Keratinocyte (primary cell): ENCODE measurements at regions not wholly inside any gene's neighbourhood (a gene's known extent, or its start where the extent isn't known, plus 50 kb on each side); places are given as distances from the start of the nearest gene placed in this dataset.

ENCODE experiments used
- DNase-seq: peaks from one replicate; pipeline ENCODE4 v3.0.0-alpha.2; 2011; ENCODE audit warnings: low read depth, missing footprints, low spot score
- FAIRE-seq: peaks from 2 replicates; lab custom pipeline; 2011; peaks lifted over from hg19 to GRCh38; lab: Jason Lieb, UNC
- H2AFZ ChIP-seq: 2 replicates; pipeline ENCODE4 v1.6.0; 2012; ENCODE audit warnings: low read length, control low read depth, inconsistent platforms; ENCODE audit not compliant: control insufficient read depth
- H3K27ac ChIP-seq: 2 replicates; pipeline ENCODE4 v1.5.1; 2011; ENCODE audit warnings: low read length; ENCODE audit not compliant: control insufficient read depth, insufficient read depth
- H3K27me3 ChIP-seq: 3 replicates; pipeline ENCODE4 v1.6.0; 2011; ENCODE audit warnings: low read length; ENCODE audit not compliant: control insufficient read depth, insufficient read depth; ENCODE audit errors: extremely low read depth
- H3K36me3 ChIP-seq, 2 experiments: 2 replicates in 1 of 2; 3 replicates in 1 of 2; pipeline ENCODE4 v1.5.1; 2011; ENCODE audit warnings: low read length in 2 of 2, mild to moderate bottlenecking in 1 of 2; ENCODE audit not compliant: control insufficient read depth in 2 of 2, insufficient read depth in 2 of 2; ENCODE audit errors: extremely low read depth in 1 of 2
- H3K4me1 ChIP-seq: 3 replicates; pipeline ENCODE4 v1.5.1; 2011; ENCODE audit warnings: low read length; ENCODE audit not compliant: control insufficient read depth, insufficient read depth; ENCODE audit errors: extremely low read depth
- H3K4me2 ChIP-seq: 3 replicates; pipeline ENCODE4 v1.6.0; 2011; ENCODE audit warnings: low read depth, low read length; ENCODE audit not compliant: control insufficient read depth, insufficient read depth; ENCODE audit errors: extremely low read depth
- H3K4me3 ChIP-seq, 3 experiments: fragments of 200-600 bp in 1 of 3; sonication (generic) in 1 of 3; 2 replicates in 2 of 3; 3 replicates in 1 of 3; pipeline ENCODE4 v1.5.1; 2011 to 2016; ENCODE audit warnings: low read length in 3 of 3, mild to moderate bottlenecking in 3 of 3, control low read depth in 2 of 3, inconsistent platforms in 1 of 3, low read depth in 1 of 3, mixed read lengths in 1 of 3, mixed run types in 1 of 3, moderate library complexity in 1 of 3; ENCODE audit not compliant: control insufficient read depth in 2 of 3, insufficient read depth in 2 of 3; ENCODE audit errors: extremely low read depth in 1 of 3
- H3K79me2 ChIP-seq: 2 replicates; pipeline ENCODE4 v1.6.0; 2012; ENCODE audit warnings: low read length; ENCODE audit not compliant: control insufficient read depth, insufficient read depth
- H3K9ac ChIP-seq: 3 replicates; pipeline ENCODE4 v1.6.0; 2011; ENCODE audit warnings: low read length; ENCODE audit not compliant: control insufficient read depth, insufficient read depth; ENCODE audit errors: extremely low read depth
- H3K9me1 ChIP-seq: 3 replicates; pipeline ENCODE4 v1.6.0; 2011; ENCODE audit warnings: low read length; ENCODE audit not compliant: control insufficient read depth, insufficient read depth; ENCODE audit errors: extremely low read depth
- H3K9me3 ChIP-seq: 2 replicates; pipeline ENCODE4 v1.5.1; 2012; ENCODE audit warnings: low read depth, low read length; ENCODE audit not compliant: control insufficient read depth
- H4K20me1 ChIP-seq: 3 replicates; pipeline ENCODE4 v1.6.0; 2011; ENCODE audit warnings: low read length; ENCODE audit not compliant: control insufficient read depth, insufficient read depth; ENCODE audit errors: extremely low read depth
- CTCF ChIP-seq, 3 experiments: IDR thresholded peaks in 1 of 3; conservative IDR thresholded peaks in 1 of 3; optimal IDR thresholded peaks in 1 of 3; 2 replicates in 2 of 3; 3 replicates in 1 of 3; pipeline versions ENCODE3 to v1.5.1; 2011; ENCODE audit warnings: low read length in 3 of 3, mild to moderate bottlenecking in 3 of 3, moderate library complexity in 2 of 3, control low read depth in 1 of 3, inconsistent platforms in 1 of 3; ENCODE audit not compliant: insufficient read depth in 2 of 3; ENCODE audit errors: extremely low read depth in 1 of 3
- EZH2 ChIP-seq: IDR thresholded peaks from one replicate; pipeline ENCODE4 v1.6.1; 2012; ENCODE audit warnings: inconsistent platforms, mild to moderate bottlenecking, low read length, moderate library complexity
- dilution Hi-C: fragments of 300-500 bp; cut with MboI; formaldehyde crosslinking; loops from one replicate; pipeline ENCODE4 v1.7.0; 2020; ENCODE audit warnings: low sequenced_read_pairs; ENCODE audit not compliant: extremely low pct_ligation_motif_present

- Histone ChIP-seq H3K4me2 (no peak overlapping the region), H3K27me3 (no peaks in the 10 kb centered on the region), H4K20me1 (no peaks in the 10 kb centered on the region), H2AFZ (no peak overlapping the region), H3K9ac (no peak overlapping the region), H3K9me1 (no peaks in the 10 kb centered on the region), H3K9me3 (no peaks in the 10 kb centered on the region), H3K36me3 (no peaks in the 10 kb centered on the region), H3K27ac (no peak overlapping the region), H3K79me2 (no peaks in the 10 kb centered on the region), H3K4me3 (no peak overlapping the region), H3K4me1 (no peaks in the 10 kb centered on the region)
- FAIRE-seq (no peak), DNase-seq (no peak)
- TF ChIP-seq CTCF (optimal IDR thresholded peaks at IDR 0.05 in 1 of 3, IDR thresholded peaks at IDR 0.05 in 1 of 3, conservative IDR thresholded peaks at IDR 0.05 in 1 of 3; ENCODE audit: extremely low read depth in 1 of 3, insufficient read depth in 2 of 3, low read length in 3 of 3): no peak
- no peak for TF ChIP-seq EZH2
- dilution Hi-C loops: no loop called here
Measured at GRCh38 chr21:33998402-33998801, 75.0 kb upstream of the MRPS6 start.

GRCh38 chr21:33997436-33997835 lies 75.9 kb upstream of the MRPS6 start:
- Histone ChIP-seq H3K27me3 (peaks cover 3% of the 10 kb centered on the region), H3K4me3 (no peak overlapping the region), H3K9ac (no peak overlapping the region), H3K9me1 (no peaks in the 10 kb centered on the region), H2AFZ (no peak overlapping the region), H3K27ac (no peak overlapping the region), H4K20me1 (no peaks in the 10 kb centered on the region), H3K9me3 (no peaks in the 10 kb centered on the region), H3K79me2 (no peaks in the 10 kb centered on the region), H3K4me1 (no peaks in the 10 kb centered on the region), H3K36me3 (no peaks in the 10 kb centered on the region), H3K4me2 (no peak overlapping the region)
- DNase-seq: no peak
- dilution Hi-C loops: no loop called here
- no peak for FAIRE-seq
- TF ChIP-seq CTCF (optimal IDR thresholded peaks at IDR 0.05 in 1 of 3, IDR thresholded peaks at IDR 0.05 in 1 of 3, conservative IDR thresholded peaks at IDR 0.05 in 1 of 3; ENCODE audit: extremely low read depth in 1 of 3, insufficient read depth in 2 of 3, low read length in 3 of 3): peak in 1 of 3 experiments; percentile 8
- TF ChIP-seq EZH2: no peak
